NOMO-1 treated with dmso at 0.1 percent for 144 hours (cell line): ENCODE measurements at regions not wholly inside any gene's neighbourhood (a gene's known extent, or its start where the extent isn't known, plus 50 kb on each side); places are given as distances from the start of the nearest gene placed in this dataset.

Source experiments
- DNase-seq: peaks from one replicate; lab custom pipeline; 2025; ENCODE audit not compliant: unreplicated experiment; lab: John Stamatoyannopoulos, UW

DNA sequence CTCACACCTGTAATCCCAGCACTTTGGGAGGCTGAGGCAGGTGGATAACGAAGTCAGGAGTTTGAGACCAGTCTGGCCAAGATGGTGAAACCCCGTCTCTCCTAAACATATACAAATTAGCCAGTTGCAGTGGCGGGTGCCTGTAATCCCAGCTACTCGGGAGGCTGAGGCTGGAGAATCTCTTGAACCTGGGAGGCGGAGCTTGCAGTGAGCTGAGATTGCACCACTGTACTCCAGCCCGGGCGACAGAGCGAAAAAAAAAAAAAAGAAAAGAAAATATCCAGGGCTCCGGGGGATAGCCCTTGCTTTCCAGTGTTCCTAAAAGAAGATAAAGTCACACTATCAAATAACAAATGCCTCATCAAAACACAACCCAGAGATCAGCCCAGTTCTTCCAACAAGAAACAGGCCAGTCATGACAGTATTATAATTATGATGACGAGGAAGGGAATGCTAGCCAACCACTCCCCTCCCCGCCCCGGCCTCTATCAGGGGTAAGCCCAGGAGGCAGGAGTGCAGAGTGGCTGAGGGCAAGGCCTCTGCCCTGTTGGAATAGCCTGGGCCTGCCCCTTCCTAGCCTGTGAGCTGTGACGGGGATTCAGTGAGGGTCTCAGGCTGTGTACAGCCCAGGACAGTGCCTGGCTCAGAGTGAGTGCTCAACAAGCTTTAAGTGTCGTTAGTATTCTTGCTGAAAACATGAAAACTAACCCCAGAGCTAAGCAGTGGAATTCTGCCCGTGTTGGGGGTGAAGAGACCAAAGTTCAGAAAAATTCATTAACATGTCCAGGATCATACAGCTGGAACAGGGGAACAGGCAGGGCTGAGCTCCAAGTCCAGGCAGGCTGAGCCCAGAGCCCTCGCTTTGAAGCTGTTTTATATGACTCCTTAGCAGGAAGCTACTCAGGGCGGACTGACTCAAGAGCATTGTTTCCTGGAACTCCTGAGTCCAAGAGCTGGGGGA lies 54.3 kb downstream of the FAM241B start:
- DNase-seq = no peak

- no peak for DNase-seq
Measured at GRCh38 chr10:69684981-69685353, 54.9 kb downstream of the FAM241B start.

DNA sequence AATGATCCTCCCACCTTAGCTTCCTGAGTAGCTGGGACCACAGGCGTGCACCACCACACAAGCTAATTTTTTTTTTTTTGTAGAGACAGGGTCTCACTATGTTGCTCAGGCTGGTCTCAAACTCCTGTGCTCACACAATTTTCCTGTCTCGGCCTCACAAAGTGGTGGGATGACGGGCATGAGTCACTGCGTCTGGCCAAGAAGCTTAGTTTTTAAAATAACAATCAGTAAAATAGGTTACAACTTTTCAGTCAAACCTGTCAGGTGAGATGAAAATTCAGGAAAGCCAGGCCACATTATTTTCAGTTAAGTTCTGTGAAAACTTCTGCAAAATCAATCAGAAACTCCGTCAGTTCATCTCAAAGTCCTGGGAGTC lies 55.4 kb downstream of the FAM241B start:
- no peak for DNase-seq

DNA sequence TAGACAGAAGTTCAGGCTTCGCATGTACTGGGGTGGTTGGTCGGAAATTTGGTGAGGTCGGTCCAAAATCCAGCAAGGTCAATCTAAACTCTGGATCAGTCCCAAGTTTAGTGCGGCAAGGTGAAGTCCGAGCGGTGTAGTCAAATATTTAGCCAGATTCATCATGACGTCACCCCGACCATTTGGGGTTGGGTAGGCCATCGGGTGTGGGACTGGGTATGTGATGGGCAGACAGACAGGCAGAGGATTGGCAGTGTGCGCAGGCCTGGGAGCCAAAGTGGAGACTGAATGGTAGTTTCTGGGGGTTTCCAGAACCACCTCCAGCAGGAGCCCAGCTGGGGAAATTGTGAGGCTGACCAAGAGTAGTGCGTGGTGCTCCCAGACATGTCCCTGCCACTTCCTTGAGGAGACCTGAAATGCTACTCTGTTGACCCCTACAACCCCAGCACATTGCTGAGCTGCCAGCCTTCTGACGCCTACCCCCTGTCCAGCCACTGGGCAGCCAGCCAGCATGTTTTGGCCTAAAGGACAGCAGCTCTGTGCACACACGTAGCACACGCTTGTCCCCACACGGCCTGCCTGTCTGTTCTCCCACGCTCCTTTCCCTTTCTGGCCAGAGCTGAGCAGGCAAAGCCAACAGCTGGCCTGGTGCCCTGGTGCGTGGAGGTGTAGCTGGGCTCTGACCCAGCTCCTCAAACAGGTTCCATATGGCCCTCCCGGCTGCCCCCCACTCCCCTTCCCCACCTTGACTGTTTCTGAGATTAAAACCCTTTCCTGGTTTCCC lies 55.9 kb downstream of the FAM241B start:
- no peak for DNase-seq

DNA sequence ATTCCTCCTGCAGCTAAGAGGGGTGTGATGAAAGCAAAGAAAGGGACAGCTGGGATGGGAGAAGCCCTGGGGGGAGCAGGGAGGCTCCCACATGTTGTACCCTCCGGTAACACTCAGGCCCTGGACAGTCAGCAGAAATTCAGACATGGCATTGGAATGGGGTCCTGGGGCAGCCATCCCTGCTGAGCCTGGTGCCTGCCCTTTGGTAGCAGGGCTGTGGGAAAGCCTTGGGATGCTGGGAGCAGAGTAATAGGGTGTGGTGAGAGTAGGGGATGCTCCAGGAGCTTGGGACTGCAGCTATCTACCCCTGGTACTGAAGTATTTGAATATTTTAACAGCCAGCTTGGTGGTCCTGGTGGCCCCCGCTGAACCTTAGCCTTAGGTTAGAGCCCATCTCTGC lies 56.8 kb downstream of the FAM241B start:
- no peak for DNase-seq

GRCh38 chr10:69687426-69687825 lies 57.4 kb downstream of the FAM241B start:
- no peak for DNase-seq

- DNase-seq = no peak
Measured at GRCh38 chr10:69692267-69692666, 62.2 kb downstream of the FAM241B start.

DNA sequence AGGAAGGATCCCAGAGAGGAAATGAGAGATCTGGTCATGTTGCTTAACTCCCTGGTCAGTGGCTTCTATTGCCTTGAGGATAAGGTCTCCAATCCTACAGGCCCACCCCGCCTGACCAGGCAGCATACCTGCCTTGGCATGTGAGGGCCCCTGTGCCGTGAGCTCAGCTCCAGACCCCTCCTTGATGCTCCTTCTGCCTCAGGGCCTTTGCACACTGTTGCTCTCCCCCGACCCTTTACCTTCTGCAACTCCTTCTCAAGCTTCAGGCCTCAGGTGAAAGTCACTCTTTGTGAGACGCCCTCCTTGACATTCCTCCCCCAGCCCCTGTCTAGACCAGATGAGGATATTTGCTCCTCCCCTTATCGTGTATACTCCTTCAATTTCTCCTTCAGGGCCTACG lies 62.8 kb downstream of the FAM241B start:
- DNase-seq = no peak

GRCh38 chr10:69693886-69694285 lies 63.8 kb downstream of the FAM241B start:
- DNase-seq = no peak

DNA sequence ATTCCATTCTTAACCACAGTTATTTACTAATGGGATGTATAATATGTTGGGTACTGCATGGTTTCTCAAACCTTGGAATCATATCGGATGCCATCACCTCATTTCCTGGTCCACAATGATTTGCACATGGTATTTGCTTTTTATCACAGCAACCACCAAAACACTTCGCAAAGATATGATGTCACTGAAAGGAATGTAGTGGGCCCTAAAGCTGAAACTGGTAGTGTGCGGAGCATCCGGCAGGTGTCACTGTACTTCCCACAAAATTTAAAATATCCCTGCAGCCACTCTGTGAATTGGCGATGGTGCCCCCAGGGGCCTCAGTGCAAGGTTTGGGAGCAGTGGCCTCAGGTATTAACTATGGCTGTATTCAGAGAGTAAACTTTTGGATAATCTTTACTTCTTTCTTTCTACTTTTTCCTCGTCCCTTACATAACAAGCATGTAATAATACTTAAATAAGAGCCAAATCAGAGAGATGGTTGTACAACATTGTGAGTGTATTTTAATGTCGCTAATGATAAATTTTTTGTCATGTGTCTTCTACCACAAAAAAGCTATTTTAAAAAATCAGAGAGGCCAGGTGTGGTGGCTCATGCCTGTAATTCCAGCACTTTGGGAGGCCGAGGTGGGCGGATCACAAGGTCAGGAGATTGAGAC lies 66.2 kb downstream of the FAM241B start:
- DNase-seq = peak; percentile 53

DNA sequence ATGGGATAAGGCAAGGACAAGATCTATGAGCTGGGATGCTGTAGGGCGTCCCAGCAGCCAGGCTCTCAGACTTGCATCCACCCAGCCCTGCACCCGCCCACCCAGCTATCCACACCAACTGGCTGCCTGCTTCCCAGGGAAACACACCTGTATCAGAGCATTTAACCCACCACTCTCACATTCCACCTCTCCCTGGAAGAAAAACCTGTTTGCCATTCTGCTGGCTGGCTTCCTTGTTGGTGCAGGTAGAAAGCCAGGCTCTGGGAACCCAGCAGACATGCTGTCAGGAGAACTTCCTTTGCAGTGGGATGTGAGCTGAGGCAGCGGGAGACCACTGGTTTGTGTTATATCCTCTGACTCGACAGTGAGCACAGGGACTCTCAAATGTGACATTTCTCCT lies 67.0 kb downstream of the FAM241B start:
- no peak for DNase-seq

DNA sequence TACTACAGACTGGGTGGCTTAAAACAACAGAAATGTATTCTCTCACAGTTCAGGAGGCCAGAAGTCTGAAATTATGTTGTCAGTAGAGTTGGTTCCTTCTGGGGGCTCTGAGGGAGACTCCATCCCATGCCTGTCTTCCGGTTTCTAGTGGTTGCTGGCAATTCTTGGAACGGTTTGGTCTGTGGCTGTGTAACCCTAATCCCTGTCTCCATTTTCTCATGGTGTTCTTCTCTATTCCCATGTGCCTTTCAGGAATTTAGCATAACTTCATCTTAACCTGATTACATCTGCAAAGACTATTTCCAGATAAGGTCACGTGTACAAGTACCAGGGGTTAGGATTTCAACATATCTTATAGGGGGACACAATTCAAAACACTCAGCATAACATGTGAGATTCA lies 73.2 kb downstream of the FAM241B start:
- DNase-seq = no peak

DNA sequence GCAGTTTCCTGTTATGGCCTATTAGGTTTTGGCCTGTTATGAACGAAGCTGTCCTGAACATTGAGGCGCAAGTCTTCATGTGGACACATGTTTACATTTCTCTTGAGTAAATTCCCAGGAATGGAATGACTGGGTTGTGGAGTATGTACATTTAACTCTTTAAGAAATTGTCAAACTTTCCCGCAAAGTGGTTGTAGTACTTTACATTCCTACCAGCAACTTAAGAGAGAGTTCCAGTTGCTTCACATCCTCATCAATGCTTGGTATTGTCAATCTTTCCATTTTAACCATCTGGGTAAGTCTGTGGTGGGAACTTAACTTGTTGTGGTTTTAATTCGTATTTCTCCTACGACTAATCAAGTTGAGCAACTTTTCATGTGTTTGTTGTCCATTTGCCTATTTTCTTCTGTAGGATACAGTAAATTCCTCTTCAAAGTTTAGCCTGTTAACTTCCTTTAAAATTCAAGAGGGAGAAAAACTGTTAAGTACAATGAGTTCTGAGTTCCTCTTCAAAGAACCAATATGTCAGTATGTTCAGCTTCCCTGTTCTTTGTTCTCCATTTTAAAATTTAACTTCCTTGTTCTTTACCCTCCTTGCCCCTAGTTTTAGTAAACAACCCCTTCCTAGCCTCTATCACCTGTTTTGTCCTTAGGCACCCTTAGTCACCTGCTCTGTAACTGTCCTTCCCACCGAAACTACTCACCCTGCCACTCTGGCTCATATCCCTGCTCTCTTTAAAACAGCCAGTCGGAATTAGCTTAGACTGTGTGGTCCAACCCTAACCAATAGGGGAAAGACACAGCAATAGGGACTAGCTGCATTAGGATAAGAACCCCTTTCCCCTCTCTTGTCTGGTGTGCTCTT lies 74.0 kb downstream of the FAM241B start:
- no peak for DNase-seq

DNA sequence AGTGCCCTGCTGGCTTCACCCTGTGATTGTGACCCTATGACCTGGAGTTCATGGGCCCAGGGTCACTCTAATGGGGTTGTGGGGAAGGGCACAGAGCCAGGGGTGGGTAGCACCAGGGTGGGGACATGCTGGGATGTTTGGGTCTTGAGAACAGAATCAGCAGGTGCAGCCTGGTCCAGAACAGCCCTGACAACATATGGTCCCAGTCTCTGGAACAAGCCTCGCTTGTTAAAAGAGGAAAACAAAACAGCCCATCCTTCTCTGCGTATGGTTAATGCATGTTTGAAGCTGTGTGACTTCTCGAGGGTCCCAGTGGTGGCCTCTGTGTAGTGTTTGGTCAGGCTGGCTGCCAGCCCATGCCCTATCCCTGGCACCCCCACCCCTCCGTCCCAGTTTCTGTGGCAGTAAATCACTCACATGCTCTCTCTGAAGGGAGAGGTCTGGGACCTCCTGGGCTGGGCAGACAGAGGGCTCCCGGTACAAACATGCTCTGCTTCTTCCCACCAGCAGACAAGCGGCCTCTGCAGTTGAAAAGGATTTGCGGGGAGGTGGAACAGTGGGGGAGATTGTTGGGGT lies 79.4 kb downstream of the FAM241B start:
- DNase-seq = no peak

GRCh38 chr10:69710008-69710888 lies 80.2 kb downstream of the FAM241B start:
- no peak for DNase-seq

DNA sequence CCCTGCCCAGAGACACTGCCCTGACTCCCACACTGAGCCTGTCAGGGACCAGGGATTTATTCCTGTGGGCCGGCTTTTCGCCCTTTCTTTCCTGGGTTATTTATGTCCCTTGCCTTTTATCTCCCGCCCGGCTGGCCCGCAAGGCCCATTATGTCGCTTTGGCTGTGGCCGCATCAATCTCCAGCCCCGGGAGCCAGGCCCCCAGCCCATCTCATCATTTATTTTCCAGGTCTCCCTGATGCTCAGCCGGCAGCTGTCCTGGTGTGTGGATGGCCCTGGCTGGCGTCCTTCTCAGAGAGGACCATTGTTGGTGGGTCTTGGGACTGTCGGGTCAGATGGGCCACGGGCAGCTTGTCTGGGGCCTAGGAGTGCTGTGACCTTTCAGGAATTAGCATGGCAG lies 82.3 kb downstream of the FAM241B start:
- DNase-seq = no peak

DNA sequence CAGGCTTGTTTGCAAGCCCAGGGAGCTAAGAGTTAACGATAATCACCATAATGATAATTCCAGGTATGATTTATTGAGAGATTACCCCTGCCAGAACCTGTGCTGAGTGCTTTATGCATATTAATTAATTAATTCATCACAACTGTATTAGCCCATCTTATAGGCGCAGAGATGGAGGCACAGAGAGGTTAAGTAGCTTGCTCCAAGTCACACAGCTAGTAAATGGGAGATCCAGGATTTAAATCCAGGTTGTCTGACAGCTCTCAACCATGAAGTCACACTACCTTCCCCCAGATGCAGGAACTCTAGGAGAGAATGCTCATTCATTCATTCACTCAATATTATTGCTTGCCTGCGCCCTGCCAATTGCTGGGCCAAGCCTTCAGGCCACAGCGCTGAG lies 84.5 kb downstream of the FAM241B start:
- DNase-seq = no peak

DNA sequence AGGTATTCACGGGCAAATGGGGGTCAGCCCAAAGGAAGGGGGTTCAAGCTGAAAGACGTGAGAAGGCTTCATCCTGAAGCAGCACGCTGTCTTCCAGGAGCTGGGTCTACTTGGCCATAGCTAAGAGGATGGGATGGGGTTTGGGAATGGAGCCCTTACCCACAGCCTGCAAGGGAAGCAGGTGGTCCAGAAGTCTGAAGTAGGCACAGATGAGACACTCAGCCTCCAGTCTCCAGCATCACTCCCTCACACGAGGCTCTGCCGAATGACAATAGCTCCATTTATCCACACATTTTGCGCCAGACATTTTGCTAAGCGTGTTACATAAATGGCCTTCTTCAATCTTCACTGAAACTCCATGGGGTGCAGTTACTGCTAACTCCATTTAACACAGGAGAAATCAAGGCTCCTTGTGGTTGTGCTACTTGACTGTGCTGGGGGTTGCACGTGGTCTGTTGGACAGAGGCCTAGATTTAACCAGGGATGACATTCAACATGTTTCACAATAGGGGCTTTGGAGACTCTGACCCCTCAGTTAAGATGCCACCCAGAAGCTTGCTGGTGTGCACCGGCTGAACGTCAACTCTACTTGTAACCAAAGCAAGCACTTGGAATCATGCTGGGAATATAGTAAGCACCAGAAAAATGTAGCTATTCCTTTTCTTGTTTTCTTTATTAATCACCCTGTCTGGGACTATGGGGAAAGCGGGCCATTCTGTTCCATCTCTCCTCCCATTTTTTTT lies 85.3 kb downstream of the FAM241B start:
- no peak for DNase-seq
